ENCODE measurements at regions not wholly inside any gene's neighbourhood (a gene's known extent, or its start where the extent isn't known, plus 50 kb on each side); places are given as distances from the start of the nearest gene placed in this dataset.

GRCh38 chr15:93200837-93201226 lies 111.8 kb upstream of the RGMA start:
- no peak for DNase-seq (ENCODE audit: low spot score)

DNA sequence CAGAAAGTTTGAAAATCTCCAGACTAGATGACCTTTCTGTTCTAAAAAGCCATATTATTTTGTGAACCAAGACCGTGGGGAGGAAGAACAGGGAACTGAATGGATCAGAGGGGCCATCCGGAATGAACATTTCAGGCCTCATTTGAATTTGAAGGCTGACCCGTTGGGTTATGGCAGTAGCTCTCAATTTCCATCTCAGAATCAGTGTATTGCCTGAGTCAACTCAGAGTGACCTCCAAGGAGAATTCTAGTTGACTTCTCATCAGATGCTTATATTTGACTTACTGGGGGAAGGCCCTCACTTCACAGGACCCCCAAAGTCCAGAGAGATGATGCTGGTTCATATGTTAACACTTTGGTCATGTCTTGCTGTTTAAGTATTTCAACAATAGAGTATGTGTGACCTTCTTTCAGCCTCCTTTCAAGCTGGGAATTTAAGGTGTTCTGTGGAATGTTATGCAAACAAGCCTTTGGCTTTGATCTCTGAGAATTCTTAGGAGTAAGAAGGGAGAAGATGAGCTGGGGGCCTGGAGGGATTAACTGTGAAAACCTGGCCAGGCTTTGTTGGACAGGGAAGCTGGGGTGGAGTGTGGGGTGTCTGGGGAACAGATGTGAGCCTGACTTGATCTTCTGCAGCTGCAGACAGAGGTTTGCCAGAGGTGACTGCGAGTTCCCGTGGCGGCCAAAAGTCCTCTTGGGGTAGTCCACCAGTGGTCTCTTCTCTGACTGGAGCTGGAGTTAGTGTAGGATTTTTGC lies 111.2 kb upstream of the RGMA start:
- no peak for DNase-seq (ENCODE audit: low spot score)

GRCh38 chr15:93196135-93196670 lies 107.2 kb upstream of the RGMA start:
- DNase-seq (ENCODE audit: low spot score) = no peak

DNA sequence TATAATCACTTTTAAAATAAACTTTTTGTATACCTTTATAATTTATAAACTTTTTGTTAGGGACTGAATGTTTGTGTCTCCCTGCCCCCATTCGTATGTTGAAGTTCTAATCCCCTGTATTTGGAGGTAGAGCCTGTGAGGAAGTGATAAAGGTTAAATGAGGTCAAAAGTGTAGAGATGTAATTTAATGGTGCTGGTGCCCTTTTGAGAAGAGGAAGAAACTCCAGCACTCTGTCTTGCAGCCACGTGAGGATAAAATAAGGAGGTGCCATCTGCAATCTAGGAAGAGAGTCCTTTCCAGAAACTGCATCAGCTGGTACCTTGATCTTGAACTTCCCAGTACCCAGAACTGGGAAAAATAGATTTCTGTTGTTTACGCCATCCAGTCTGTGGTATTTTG lies 106.1 kb upstream of the RGMA start:
- DNase-seq (ENCODE audit: low spot score) = no peak

- no peak for DNase-seq (ENCODE audit: low spot score)
These were observed 101.2 kb upstream of the RGMA start for GRCh38 chr15:93190238-93190637.

GRCh38 chr15:93189561-93189960 lies 100.5 kb upstream of the RGMA start:
- no peak for DNase-seq (ENCODE audit: low spot score)

GRCh38 chr15:93188236-93188635 lies 99.2 kb upstream of the RGMA start:
- no peak for DNase-seq (ENCODE audit: low spot score)

- no peak for DNase-seq (ENCODE audit: low spot score)
These were observed 96.8 kb upstream of the RGMA start for GRCh38 chr15:93185796-93186195.

DNA sequence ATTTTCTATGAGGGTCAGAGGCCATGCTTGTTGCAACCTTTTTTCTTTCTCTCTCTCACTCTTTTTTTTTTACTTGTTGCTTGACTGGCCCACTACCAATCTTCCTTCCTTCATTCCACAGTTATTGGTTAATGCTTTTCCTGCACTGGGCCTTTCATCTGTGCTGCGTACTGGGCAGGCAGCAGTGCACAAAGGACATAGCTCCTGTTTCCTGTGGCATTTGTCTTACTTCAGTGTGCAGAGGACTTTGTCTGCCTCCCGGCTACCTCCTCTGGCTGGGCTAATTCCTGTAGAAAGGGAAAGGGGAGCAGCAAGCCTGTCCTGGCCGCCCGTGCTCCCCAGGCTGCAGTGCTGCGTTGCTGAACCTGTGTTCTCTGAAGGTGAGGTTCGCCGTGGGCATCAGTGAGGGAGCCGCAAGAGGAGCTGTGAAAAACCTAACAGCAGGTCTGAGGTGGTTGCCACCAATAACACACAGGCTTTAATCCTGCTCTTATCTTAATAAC lies 93.7 kb upstream of the RGMA start:
- DNase-seq (ENCODE audit: low spot score) = no peak

GRCh38 chr15:93180656-93181055 lies 91.6 kb upstream of the RGMA start:
- no peak for DNase-seq (ENCODE audit: low spot score)

DNA sequence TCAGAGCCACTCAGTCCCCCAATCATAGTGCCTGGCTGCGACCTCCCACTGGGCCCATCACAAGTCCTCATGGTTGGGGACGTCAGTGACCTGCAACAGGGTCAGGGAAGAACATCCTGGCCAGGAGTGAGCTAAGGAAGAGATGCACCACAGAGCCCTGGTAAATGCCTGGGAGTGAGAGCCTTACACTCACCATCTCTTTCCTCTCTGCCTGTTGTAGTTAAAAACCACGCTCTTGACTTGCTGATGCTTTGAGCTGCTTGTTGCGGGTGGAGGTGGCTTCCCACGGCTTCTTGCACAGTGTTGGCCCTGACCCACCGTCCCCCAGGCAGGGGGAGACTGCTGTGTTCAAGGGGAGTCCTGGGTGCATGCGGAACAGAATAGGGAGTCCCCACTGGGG lies 91.1 kb upstream of the RGMA start:
- DNase-seq (ENCODE audit: low spot score) = no peak

GRCh38 chr15:93179700-93180102 lies 90.7 kb upstream of the RGMA start:
- no peak for DNase-seq (ENCODE audit: low spot score)

DNA sequence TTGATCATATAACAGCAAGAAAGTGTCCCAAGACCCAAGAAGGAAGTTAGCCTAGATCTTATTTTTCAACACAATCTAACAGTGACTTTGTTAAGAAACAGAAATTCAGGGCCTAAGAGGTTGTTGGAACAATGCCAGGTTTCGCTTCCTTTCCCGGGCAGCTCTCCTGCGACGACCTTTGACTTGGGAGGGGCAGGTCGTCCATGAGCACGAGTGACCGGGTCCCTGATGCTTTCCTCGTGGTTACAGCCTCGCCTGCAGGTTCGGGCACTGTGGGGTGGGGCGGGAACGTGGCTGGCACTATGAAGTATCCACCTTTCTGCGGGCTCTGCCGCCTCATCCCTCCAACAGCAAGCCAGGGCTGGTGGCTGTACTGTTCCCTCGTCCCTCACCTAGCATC lies 90.1 kb upstream of the RGMA start:
- DNase-seq (ENCODE audit: low spot score) = no peak

DNA sequence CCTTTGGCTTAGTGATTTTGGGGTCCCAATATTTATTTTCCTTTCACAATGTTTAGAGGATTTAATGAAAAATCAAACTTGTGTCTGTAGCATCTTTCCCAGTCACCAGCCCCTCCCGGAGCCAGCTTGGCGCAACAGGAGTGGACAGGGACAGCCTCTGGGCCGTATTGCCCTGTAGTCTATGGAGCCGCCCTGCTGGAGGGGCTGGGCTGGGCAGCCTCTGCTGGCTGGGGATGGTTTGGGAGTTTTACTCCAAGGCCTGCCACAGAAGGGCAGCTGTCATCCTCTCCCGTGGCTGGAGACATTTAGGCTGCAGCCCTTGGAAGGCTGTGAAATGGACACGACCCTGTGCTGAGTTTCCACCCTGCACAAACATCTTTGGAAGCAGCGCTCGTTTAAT lies 89.4 kb upstream of the RGMA start:
- DNase-seq (ENCODE audit: low spot score) = no peak

DNA sequence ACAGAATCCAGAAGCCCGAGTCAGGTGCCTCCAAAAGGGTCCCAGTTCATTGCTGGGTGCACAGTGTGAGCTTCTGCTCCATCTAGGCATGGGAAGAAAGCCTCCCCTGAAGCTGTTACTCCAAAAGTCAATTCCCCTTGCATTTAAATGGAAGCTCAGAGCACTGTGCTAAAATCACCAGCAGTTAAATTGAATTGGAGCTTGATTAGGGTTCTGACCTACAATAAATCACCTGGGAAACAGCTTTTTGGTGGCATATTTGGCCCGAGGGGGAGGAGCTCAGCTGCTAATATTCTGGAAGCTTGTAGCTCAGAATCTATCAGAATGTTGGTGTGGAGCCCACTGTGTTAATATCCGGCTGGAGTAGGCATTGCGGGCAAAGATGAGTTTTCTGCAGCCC lies 87.1 kb upstream of the RGMA start:
- no peak for DNase-seq (ENCODE audit: low spot score)

- DNase-seq (ENCODE audit: low spot score) = no peak
These were observed 85.8 kb upstream of the RGMA start for GRCh38 chr15:93174836-93175235.

DNA sequence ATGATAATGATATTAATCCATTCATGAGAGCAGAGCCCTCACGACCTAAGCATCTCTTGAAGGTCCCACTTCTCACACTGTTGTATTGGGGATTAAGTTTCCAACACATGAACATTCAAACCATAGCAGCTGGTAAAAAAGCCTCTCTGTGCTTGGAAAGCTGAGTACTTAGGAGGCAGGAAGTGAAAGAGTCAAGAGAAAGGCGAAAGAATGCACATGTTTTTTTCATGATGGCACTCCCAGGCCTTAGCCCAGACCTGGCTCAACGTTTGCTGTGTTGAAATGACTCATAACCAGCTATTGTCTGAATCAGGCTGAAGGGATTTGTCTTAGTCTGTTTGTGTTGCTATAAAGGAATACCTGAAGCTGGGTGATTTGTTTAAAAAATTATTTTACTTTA lies 84.4 kb upstream of the RGMA start:
- peak; percentile 38 for DNase-seq (ENCODE audit: low spot score)

GRCh38 chr15:93171476-93171875 lies 82.5 kb upstream of the RGMA start:
- DNase-seq (ENCODE audit: low spot score) = no peak

DNA sequence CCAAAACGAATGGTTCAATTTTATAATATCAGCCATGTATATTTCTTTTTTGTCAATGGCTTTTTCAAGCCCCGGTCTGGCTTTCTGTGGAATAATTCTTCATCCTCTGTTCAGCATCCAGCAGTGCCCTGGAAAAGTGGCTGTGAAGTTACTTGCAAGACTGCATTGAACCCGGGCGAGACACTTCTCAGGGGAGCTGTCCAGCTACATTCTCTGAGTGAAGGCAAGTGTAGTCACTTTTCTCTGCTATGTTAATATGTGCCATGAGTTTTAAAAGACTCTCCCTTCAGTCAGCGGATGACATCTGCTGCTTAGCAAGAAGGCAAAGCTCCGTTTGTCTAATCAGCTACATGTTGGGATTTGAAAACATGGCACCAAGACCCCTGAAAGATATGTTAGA lies 81.3 kb upstream of the RGMA start:
- DNase-seq (ENCODE audit: low spot score) = no peak

DNA sequence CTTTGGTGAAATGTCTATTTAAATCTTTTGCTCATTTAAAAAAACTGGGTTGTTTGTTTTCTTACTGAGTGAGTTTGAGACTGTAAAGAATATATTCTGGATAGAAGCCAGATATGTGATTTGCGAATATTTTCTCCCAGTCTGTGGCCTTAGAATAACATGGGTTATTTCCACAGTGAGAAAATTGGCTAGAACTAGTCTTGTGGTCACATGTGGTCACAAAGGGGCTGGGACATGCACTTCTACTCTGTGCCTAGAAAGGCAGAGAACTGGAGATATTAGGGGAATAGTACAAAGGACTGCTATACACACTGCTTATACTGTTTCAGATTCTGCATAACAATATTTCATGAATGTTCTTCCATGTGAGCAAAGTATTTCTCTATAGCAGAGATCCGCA lies 79.9 kb upstream of the RGMA start:
- no peak for DNase-seq (ENCODE audit: low spot score)

GRCh38 chr15:93167291-93167690 lies 78.3 kb upstream of the RGMA start:
- no peak for DNase-seq (ENCODE audit: low spot score)

GRCh38 chr15:93166675-93167074 lies 77.7 kb upstream of the RGMA start:
- no peak for DNase-seq (ENCODE audit: low spot score)

- no peak for DNase-seq (ENCODE audit: low spot score)
These were observed 76.9 kb upstream of the RGMA start for GRCh38 chr15:93165734-93166470.

Measured in RKO (cell line).